GM21717 (cell line): ENCODE measurements at regions not wholly inside any gene's neighbourhood (a gene's known extent, or its start where the extent isn't known, plus 50 kb on each side); places are given as distances from the start of the nearest gene placed in this dataset.
A peak's percentile ranks its signal among the peaks of the same experiment; 100 is the strongest.
"Not testable (repeated sequence)": the region's sequence is repeated elsewhere in the genome, so short reads cannot be mapped to it uniquely, and the experiment has no call there.

Experiments used
- ATAC-seq: cut with Tn5 transposase; IDR thresholded peaks from one replicate; pipeline ENCODE4 v1.9.1; 2021; ENCODE audit warnings: mild to moderate bottlenecking, moderate library complexity; ENCODE audit not compliant: unreplicated experiment

DNA sequence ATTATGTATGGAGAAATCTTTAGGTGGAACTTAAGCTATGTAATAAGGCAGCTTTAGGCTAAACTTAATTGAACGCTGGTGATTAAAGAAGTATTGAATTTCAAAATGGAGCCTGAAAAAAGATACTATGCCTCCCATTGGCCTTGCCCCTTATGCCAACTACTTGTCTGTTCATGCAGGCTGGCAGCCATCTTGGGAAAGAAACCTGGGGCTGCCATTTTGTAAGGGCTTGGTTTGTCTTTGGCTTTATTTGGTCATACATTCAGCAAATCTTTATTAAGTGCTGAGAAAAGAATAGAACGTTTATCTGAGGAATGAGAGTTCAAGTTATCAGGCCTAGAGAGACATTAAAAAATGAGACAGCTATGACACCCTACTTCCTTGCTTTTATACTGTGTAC lies 231.3 kb downstream of the KCNE4 start:
- no peak for ATAC-seq

- no peak for ATAC-seq
Observed at GRCh38 chr2:223283771-223284170, 231.8 kb downstream of the KCNE4 start.

- no peak for ATAC-seq
Observed at GRCh38 chr2:223285370-223286265, 233.6 kb downstream of the KCNE4 start.

- ATAC-seq = no peak
Observed at GRCh38 chr2:223294756-223295155, 242.8 kb downstream of the KCNE4 start.

DNA sequence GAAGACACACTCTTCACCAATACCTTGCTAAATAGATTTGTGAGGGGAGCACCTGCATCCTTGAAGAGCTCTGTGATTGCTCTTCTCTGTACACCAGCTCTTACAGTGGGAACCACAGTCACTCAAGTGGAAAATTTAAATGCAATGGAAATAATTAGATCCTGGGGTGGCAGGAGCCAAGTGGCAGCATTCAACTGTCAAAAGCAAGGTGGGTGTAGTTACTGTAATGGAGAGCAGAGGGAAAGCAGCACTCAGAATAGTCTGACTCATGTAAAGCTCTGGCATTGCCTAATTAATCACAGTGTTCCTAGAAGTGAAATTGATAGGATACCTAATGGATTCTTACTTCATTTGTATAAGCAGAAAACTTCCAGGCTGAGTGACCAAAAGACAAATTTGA lies 245.8 kb downstream of the KCNE4 start:
- no peak for ATAC-seq

- not testable (repeated sequence) for ATAC-seq
Observed at GRCh38 chr2:223298329-223298728, 246.3 kb downstream of the KCNE4 start.

- no peak for ATAC-seq
Observed at GRCh38 chr2:223300326-223300725, 248.3 kb downstream of the KCNE4 start.

GRCh38 chr2:223306371-223306770 lies 254.4 kb downstream of the KCNE4 start:
- peak; percentile 84 for ATAC-seq

- no peak for ATAC-seq
Observed at GRCh38 chr2:223311889-223312680, 260.1 kb downstream of the KCNE4 start.

GRCh38 chr2:223313101-223313500 lies 261.1 kb downstream of the KCNE4 start:
- no peak for ATAC-seq

- ATAC-seq = no peak
Observed at GRCh38 chr2:223314811-223315210, 262.8 kb downstream of the KCNE4 start.

- ATAC-seq = no peak
Observed at GRCh38 chr2:223315813-223316212, 263.8 kb downstream of the KCNE4 start.

- ATAC-seq = no peak
Observed at GRCh38 chr2:223316342-223316741, 264.4 kb downstream of the KCNE4 start.

DNA sequence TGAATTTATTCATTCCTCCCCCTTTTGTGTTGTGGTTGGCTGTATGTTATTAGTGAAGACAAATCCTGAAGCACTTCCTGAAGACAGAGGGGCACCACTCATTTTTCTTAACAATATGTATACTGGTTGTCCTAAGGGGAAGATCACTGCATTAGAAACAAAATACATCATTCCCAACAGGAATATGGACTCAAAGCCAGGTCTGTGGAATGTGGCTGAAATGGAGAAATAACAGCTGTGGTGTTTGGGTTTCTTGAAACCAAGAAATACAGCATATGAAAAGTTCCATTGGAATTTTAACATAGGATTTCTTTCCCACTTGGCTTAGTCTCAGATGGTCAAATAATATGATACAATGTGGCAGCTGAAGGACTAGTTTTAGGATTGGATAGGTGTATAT lies 267.6 kb downstream of the KCNE4 start:
- no peak for ATAC-seq

- ATAC-seq = no peak
Observed at GRCh38 chr2:223324402-223324801, 272.4 kb downstream of the KCNE4 start.

DNA sequence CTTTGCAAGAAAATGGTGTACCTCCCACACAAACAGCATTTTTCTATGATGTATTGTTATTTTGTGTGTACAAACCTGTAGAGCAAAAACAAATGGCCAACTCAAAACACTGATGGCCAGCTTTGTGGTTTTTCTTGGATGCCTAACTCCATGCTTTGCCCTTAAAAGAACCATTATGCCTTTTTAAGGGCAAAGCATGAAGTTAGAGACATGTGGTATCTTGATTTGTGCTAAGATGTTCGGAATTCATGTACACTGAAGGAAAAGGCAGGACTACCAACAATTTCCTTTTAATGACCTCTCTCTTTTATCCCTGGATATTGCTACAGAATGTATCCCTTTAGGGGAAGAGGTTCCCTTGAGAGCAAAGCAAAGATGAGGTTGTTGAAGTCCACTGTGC lies 273.6 kb downstream of the SCG2 start:
- no peak for ATAC-seq

DNA sequence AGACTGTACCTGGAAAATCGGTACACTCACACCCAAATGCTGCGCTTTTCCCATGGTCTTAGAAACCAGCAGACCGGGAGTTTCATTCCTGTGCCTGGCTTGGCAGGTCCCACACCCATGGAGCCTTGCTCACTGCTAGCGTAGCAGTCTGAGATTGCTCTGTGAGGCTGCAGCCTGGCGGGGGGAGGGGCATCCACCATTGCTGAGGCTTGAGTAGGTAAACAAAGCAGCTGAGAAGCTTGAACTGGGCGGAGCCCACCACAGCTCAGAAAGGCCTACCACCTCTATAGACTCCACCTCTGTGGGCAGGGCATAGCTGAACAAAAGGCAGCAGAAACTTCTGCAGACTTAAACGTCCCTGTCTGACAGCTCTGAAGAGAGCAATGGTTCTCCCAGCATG lies 271.4 kb downstream of the SCG2 start:
- ATAC-seq = not testable (repeated sequence)

DNA sequence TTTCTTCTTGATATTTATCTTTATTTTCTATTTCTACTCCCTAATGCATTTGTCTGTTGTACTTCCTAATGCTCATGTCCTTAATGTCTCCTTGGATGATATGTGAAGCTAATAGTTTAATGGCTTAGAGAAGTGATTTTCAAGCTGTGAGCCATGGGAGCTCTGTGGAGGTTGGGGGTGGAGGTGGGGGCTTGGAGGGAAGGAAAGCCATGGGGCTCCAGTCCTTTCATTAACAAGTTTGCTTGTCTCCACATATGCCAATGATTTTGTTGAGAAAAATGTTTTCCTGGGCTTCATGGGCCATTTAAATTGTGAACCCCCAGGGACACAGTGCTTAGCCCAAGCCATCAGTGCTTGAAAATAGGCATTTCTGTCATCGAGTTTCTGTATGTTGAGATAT lies 264.1 kb downstream of the SCG2 start:
- ATAC-seq = no peak

GRCh38 chr2:223357076-223357475 lies 245.1 kb downstream of the SCG2 start:
- ATAC-seq = no peak

- ATAC-seq = no peak
Observed at GRCh38 chr2:223363085-223363484, 239.1 kb downstream of the SCG2 start.

DNA sequence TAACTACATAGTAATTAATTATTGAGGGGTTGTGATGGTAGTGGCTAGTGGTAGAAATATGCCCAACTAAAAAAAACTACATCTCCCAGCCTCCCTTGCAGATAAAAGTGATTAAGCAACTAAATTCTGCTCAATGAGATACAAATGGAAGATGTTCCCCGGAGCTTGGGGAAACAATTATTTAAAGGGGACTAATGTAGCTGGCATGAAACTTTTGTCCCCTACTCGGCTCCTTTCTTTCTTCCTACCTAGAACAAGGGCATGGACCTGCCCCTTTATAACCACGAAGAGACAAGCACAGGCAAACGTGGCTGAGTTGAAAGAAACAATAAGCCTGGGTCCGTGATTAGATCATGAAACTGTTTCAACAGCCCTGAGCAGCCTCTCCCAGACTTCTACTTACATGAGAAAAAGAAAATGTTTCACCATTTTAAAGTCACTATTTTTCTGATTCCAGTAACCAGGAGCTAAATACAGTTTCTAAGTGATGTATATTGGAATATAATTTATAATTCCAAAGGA lies 236.9 kb downstream of the SCG2 start:
- no peak for ATAC-seq

- no peak for ATAC-seq
Observed at GRCh38 chr2:223366566-223366965, 235.6 kb downstream of the SCG2 start.
